GM12878 (cell line): ENCODE measurements at regions not wholly inside any gene's neighbourhood (a gene's known extent, or its start where the extent isn't known, plus 50 kb on each side); places are given as distances from the start of the nearest gene placed in this dataset.

Experiments used
- ATAC-seq: fragments of 200-7000 bp; cut with Tn5 transposase; 3 replicates; pipeline ENCODE4 v1.9.1; 2020; ENCODE audit warnings: mild to moderate bottlenecking, moderate library complexity
- BruUV-seq: library from RNA; stranded (reverse); fragments of 400-500 nt; replicated peaks from 2 replicates; lab custom pipeline; 2021; lab: Mats Ljungman, UMichigan
- CTCF ChIA-PET: fragments of 300-600 bp; sonication (Branson Sonifier 250); formaldehyde crosslinking; extraction: SDS; loops from one replicate; lab custom pipeline; 2021; ENCODE audit warnings: inconsistent platforms; lab: Yijun Ruan, JAX
- POLR2A ChIA-PET: fragments of 350-600 bp; formaldehyde crosslinking; extraction: SDS; loops from one replicate; lab custom pipeline; 2021; ENCODE audit warnings: inconsistent platforms; lab: Charles Lee
- RAD21 ChIA-PET: fragments of 300-600 bp; sonication (Branson Sonifier 250); formaldehyde crosslinking; loops from one replicate; lab custom pipeline; 2023; ENCODE audit warnings: antibody characterized with exemption; ENCODE audit not compliant: unreplicated experiment; lab: Charles Lee
- SMC1A ChIA-PET: fragments of 300-600 bp; sonication (Branson Sonifier 250); formaldehyde crosslinking; loops from one replicate; lab custom pipeline; 2023; ENCODE audit not compliant: unreplicated experiment, uncharacterized antibody; lab: Charles Lee
- DNase-seq: peaks from one replicate; pipeline ENCODE4 v3.0.0-alpha.2; 2011; ENCODE audit warnings: low read depth, low spot score
- FAIRE-seq: peaks from 3 replicates; lab custom pipeline; 2011; peaks lifted over from hg19 to GRCh38; lab: Jason Lieb, UNC
- H2AFZ ChIP-seq: 2 replicates; pipeline ENCODE4 v1.6.0; 2011; ENCODE audit warnings: low read depth, low read length, control low read depth; ENCODE audit not compliant: control insufficient read depth
- H3K27ac ChIP-seq: 2 replicates; pipeline ENCODE4 v1.5.1; 2011; ENCODE audit warnings: control low read depth; ENCODE audit not compliant: control insufficient read depth, insufficient read depth
- H3K27me3 ChIP-seq, 2 experiments: replicated peaks in 1 of 2; 2 replicates each; pipeline versions ENCODE4 v1.6.0 to v1.6.1; 2011; ENCODE audit warnings: low read length in 1 of 2; ENCODE audit not compliant: control insufficient read depth in 2 of 2, insufficient read depth in 2 of 2
- H3K36me3 ChIP-seq, 2 experiments: 2 replicates each; pipeline ENCODE4 v1.5.1; 2011; ENCODE audit warnings: low read length in 1 of 2; ENCODE audit not compliant: control insufficient read depth in 2 of 2, insufficient read depth in 2 of 2
- H3K4me1 ChIP-seq: 2 replicates; pipeline ENCODE4 v1.6.1; 2011; ENCODE audit warnings: mild to moderate bottlenecking, low read length, moderate library complexity, mixed read lengths; ENCODE audit not compliant: control insufficient read depth, insufficient read depth
- H3K4me2 ChIP-seq: 2 replicates; pipeline ENCODE4 v1.6.0; 2011; ENCODE audit warnings: control low read depth; ENCODE audit not compliant: control insufficient read depth, insufficient read depth
- H3K4me3 ChIP-seq: fragments of 200-600 bp; sonication (generic); 2 replicates; pipeline ENCODE4 v1.5.1; 2016
- H3K79me2 ChIP-seq: 2 replicates; pipeline ENCODE4 v1.6.0; 2011; ENCODE audit warnings: low read length; ENCODE audit not compliant: control insufficient read depth, insufficient read depth
- H3K9ac ChIP-seq: 2 replicates; pipeline ENCODE4 v1.8.0; 2011; ENCODE audit warnings: low read length, control low read depth, mixed read lengths; ENCODE audit not compliant: control insufficient read depth, insufficient read depth
- H3K9me3 ChIP-seq: replicated peaks from 3 replicates; pipeline ENCODE4 v1.5.1; 2011; ENCODE audit warnings: mild to moderate bottlenecking, low read length; ENCODE audit not compliant: control insufficient read depth, insufficient read depth
- H4K20me1 ChIP-seq: 2 replicates; pipeline ENCODE4 v1.6.0; 2011; ENCODE audit not compliant: control insufficient read depth, insufficient read depth
- FOXK2 ChIP-seq: fragments of 450-650 bp; IDR thresholded peaks from 2 replicates; pipeline ENCODE4 v1.6.1; 2017; ENCODE audit warnings: mild to moderate bottlenecking, moderate library complexity
- MYC ChIP-seq: IDR thresholded peaks from 2 replicates; pipeline ENCODE4 v1.6.1; 2011; ENCODE audit warnings: mild to moderate bottlenecking, low read length, moderate library complexity, inconsistent platforms; ENCODE audit not compliant: insufficient read depth, insufficient replicate concordance, insufficient read length, severe bottlenecking
- RAD51 ChIP-seq: fragments of 450-650 bp; IDR thresholded peaks from 2 replicates; pipeline ENCODE4 v1.6.1; 2016; ENCODE audit warnings: moderate library complexity, mild to moderate bottlenecking, inconsistent platforms
- WGBS: methylation state at CpG from one replicate; pipeline ENCODE4 v1.1.6; 2016; ENCODE audit warnings: low lambda C conversion rate; ENCODE audit not compliant: insufficient replicate concordance, insufficient coverage; ENCODE audit errors: missing lambda C conversion rate; 5-methylcytosine and 5-hydroxymethylcytosine counted together
- in situ Hi-C: fragments of 300-500 bp; cut with MboI; formaldehyde crosslinking; loops from 9 replicates; pipeline ENCODE4 v1.14.3; 2018; ENCODE audit warnings: mixed read lengths
- intact Hi-C: fragments of 100-400 bp; cut with micrococcal nuclease; formaldehyde crosslinking; loops from one replicate; pipeline ENCODE4 v1.14.2; 2022; ENCODE audit not compliant: unreplicated experiment
- TF ChIP-seq, protein P1 (sequence below): IDR thresholded peaks from 2 replicates; pipeline ENCODE4 v1.6.1; 2012; ENCODE audit warnings: low read depth, low read length, improper control_type of control experiment

DNA sequence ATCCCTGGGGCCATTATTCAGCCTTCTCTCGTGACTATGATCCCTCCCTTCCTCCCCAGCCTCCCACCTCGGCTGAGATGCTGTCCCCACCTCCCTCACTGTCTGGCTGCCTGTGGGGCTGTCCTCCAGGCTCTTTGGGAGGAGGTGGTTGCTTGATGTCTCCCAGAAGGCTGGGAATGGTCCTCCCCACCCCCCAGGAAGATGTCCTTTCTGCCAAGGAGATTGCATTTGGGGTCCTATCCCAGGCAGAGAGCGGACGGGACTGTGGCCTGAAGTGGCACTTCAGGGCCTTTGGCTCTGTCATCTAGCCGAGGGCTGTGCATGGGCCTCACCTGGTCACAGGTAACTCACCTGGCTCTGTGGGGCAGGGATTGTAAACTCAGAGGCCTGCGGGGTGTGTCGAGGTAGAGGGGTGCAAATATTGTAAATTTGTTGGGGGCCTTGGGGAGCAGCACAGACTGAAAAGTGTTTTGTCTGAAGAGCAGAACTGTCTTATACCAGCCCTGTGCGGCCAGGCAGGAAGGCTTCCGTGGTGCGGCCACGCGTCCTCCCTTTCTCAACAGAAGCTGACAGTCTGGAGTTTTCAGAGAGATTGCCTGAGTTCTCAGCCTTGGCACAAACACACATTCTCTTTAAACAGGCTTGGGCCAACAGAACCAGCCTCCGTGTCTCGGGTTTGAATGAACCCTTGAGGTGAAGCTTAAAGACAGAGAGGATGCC, 177.9 kb downstream of the SEC14L1 start:
- ChIA-PET POLR2A (no interaction called here), RAD21 (interaction anchor here (0.5 kb wide), 1 partner anchor 228 kb away, joined by 3 read pairs; no protein-coding TSS in a partner anchor), CTCF (no interaction called here), SMC1A (no interaction called here)
- no peak for DNase-seq
- H3K4me3 ChIP-seq = 0 out of 2 replicates have a peak overlapping the region, but pooled peaks have one; percentile 84
- no TSS peak for BruUV-seq
- 70% methylated on average over 13 of the region's 14 CpGs for WGBS
- peak overlapping the region; percentile 83 for H2AFZ ChIP-seq
- H3K9me3 ChIP-seq = no peaks in the 10 kb centered on the region
- H3K27ac ChIP-seq = peak overlapping the region; percentile 56
- TF ChIP-seq MYC (no peak), RAD51 (no peak), FOXK2 (no peak)
- TF ChIP-seq, protein P1, sequence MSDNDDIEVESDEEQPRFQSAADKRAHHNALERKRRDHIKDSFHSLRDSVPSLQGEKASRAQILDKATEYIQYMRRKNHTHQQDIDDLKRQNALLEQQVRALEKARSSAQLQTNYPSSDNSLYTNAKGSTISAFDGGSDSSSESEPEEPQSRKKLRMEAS = no peak
- no peak for ATAC-seq
- intact Hi-C loops (no loop called here), in situ Hi-C loops (no loop called here)
- peaks cover 42% of the 10 kb centered on the region for H3K4me1 ChIP-seq
- H4K20me1 ChIP-seq = no peaks in the 10 kb centered on the region
- H3K27me3 ChIP-seq = no peaks in the 10 kb centered on the region
- H3K79me2 ChIP-seq = peaks cover 39% of the 10 kb centered on the region
- no peaks in the 10 kb centered on the region; a peak in 1 of 4 replicates for H3K36me3 ChIP-seq
- H3K4me2 ChIP-seq = peak overlapping the region; percentile 94
- peak overlapping the region; percentile 89 for H3K9ac ChIP-seq
- peak; percentile 44 for FAIRE-seq
